Jurkat, Clone E6-1 (cell line): ENCODE measurements at regions not wholly inside any gene's neighbourhood (a gene's known extent, or its start where the extent isn't known, plus 50 kb on each side); places are given as distances from the start of the nearest gene placed in this dataset.

ENCODE experiments used
- DNase-seq: peaks from one replicate; pipeline ENCODE4 v3.0.0-alpha.2; 2011; ENCODE audit warnings: low read depth, low spot score
- H3K4me3 ChIP-seq: 2 replicates; pipeline ENCODE4 v1.5.1; 2011; ENCODE audit warnings: mild to moderate bottlenecking, low read length, control low read depth, moderate library complexity

- DNase-seq, result no peak
- no peak overlapping the region for H3K4me3 ChIP-seq
These were observed 215.1 kb upstream of the DAPK1 start for GRCh38 chr9:87282538-87282937.

- no peak for DNase-seq
- H3K4me3 ChIP-seq, result no peak overlapping the region
These were observed 214.1 kb upstream of the DAPK1 start for GRCh38 chr9:87283585-87283984.

GRCh38 chr9:87285183-87285850, 212.3 kb upstream of the DAPK1 start:
- no peak for DNase-seq
- H3K4me3 ChIP-seq, result no peak overlapping the region

GRCh38 chr9:87286506-87286905, 211.2 kb upstream of the DAPK1 start:
- H3K4me3 ChIP-seq, result no peak overlapping the region

GRCh38 chr9:87290241-87291052, 207.2 kb upstream of the DAPK1 start:
- H3K4me3 ChIP-seq, result no peak overlapping the region
- no peak for DNase-seq

More at GRCh38 chr9:87286506-87286905, 211.2 kb upstream of the DAPK1 start:
- no peak for DNase-seq

GRCh38 chr9:87292449-87293191, 205.0 kb upstream of the DAPK1 start:
- no peak for DNase-seq

GRCh38 chr9:87294126-87294525, 203.5 kb upstream of the DAPK1 start:
- no peak overlapping the region for H3K4me3 ChIP-seq
- no peak for DNase-seq

More at GRCh38 chr9:87292449-87293191, 205.0 kb upstream of the DAPK1 start:
- no peak overlapping the region for H3K4me3 ChIP-seq

GRCh38 chr9:87300915-87301314, 196.8 kb upstream of the DAPK1 start:
- DNase-seq, result no peak

GRCh38 chr9:87301371-87301770, 196.3 kb upstream of the DAPK1 start:
- no peak for DNase-seq
- H3K4me3 ChIP-seq, result no peak overlapping the region

More at GRCh38 chr9:87300915-87301314, 196.8 kb upstream of the DAPK1 start:
- no peak overlapping the region for H3K4me3 ChIP-seq

- DNase-seq, result no peak
- no peak overlapping the region for H3K4me3 ChIP-seq
These were observed 192.5 kb upstream of the DAPK1 start for GRCh38 chr9:87305151-87305550.

- no peak for DNase-seq
- H3K4me3 ChIP-seq, result no peak overlapping the region
These were observed 191.7 kb upstream of the DAPK1 start for GRCh38 chr9:87306006-87306405.

- H3K4me3 ChIP-seq, result no peak overlapping the region
- no peak for DNase-seq
These were observed 189.8 kb upstream of the DAPK1 start for GRCh38 chr9:87307848-87308247.

- no peak overlapping the region for H3K4me3 ChIP-seq
- DNase-seq, result peak; percentile 87
These were observed 188.4 kb upstream of the DAPK1 start for GRCh38 chr9:87309236-87309635.

GRCh38 chr9:87310827-87311523, 186.7 kb upstream of the DAPK1 start:
- H3K4me3 ChIP-seq, result no peak overlapping the region
- DNase-seq, result peak; percentile 60

- no peak for DNase-seq
- no peak overlapping the region for H3K4me3 ChIP-seq
These were observed 178.0 kb upstream of the DAPK1 start for GRCh38 chr9:87319656-87320055.

- DNase-seq, result no peak
These were observed 177.4 kb upstream of the DAPK1 start for GRCh38 chr9:87320146-87320884.

GRCh38 chr9:87322840-87323635, 174.6 kb upstream of the DAPK1 start:
- no peak overlapping the region for H3K4me3 ChIP-seq
- DNase-seq, result no peak

More at GRCh38 chr9:87320146-87320884, 177.4 kb upstream of the DAPK1 start:
- no peak overlapping the region for H3K4me3 ChIP-seq

GRCh38 chr9:87323928-87324327, 173.7 kb upstream of the DAPK1 start:
- DNase-seq, result no peak
- H3K4me3 ChIP-seq, result no peak overlapping the region
